HUES6 (cell line): ENCODE measurements at regions not wholly inside any gene's neighbourhood (a gene's known extent, or its start where the extent isn't known, plus 50 kb on each side); places are given as distances from the start of the nearest gene placed in this dataset.

ENCODE experiments used
- H3K27ac ChIP-seq: 2 replicates; pipeline ENCODE4 v1.7.0; 2013; ENCODE audit warnings: low read depth, mild to moderate bottlenecking, low read length, inconsistent platforms
- H3K27me3 ChIP-seq: 2 replicates; pipeline ENCODE4 v1.6.1; 2013; ENCODE audit warnings: low read length; ENCODE audit not compliant: control insufficient read depth, insufficient read depth
- H3K36me3 ChIP-seq: 2 replicates; pipeline ENCODE4 v1.6.1; 2013; ENCODE audit warnings: low read length; ENCODE audit not compliant: control insufficient read depth, insufficient read depth
- H3K4me1 ChIP-seq: 2 replicates; pipeline ENCODE4 v1.6.1; 2013; ENCODE audit warnings: low read length; ENCODE audit not compliant: control insufficient read depth, insufficient read depth
- H3K4me3 ChIP-seq: 2 replicates; pipeline ENCODE4 v1.5.1; 2013; ENCODE audit warnings: low read depth, low read length
- H3K9ac ChIP-seq: one replicate; pipeline ENCODE4 v1.6.1; 2013; ENCODE audit warnings: mild to moderate bottlenecking, low read length
- H3K9me3 ChIP-seq: 2 replicates; pipeline ENCODE4 v1.6.1; 2013; ENCODE audit warnings: low read depth, low read length; ENCODE audit not compliant: control insufficient read depth, insufficient read depth

DNA sequence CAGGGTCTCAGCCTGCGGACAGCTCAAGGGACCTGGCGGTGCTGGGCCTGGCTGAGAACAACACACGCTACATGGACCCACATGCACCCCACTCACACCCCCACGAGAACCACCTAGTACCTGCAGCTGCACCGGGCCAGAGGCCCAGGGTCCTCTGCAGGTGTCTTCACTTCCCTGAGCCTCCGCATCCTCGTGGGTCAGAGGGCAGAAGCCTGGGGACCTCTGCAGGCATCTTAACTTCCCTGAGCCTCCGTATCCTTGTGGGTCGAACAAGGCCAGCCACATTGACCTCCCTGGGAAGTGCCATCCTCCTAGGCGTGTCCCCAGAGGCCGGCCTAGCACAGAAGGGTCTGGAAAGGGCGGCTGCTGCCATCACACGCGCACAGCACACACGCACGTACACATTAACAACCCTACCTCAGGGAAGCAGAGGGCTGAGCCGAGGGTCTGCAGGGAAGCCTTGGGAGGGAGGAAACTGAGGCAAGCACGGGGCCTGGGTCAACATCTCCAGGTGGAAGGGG is 62.5 kb upstream of the HPCAL1 start:
- Histone ChIP-seq H3K9me3 (no peaks in the 10 kb centered on the region), H3K4me1 (no peaks in the 10 kb centered on the region), H3K27me3 (peaks cover 4% of the 10 kb centered on the region; the same call in 1 of the 2 replicates), H3K4me3 (no peak overlapping the region), H3K9ac (no peak overlapping the region), H3K36me3 (no peaks in the 10 kb centered on the region), H3K27ac (no peak overlapping the region)

- H3K27me3 ChIP-seq: peaks cover 4% of the 10 kb centered on the region; the same call in 1 of the 2 replicates
- H3K4me1 ChIP-seq: no peaks in the 10 kb centered on the region
- H3K27ac ChIP-seq: no peak overlapping the region
- H3K4me3 ChIP-seq: no peak overlapping the region
- no peaks in the 10 kb centered on the region for H3K36me3 ChIP-seq
- no peaks in the 10 kb centered on the region for H3K9me3 ChIP-seq
- no peak overlapping the region for H3K9ac ChIP-seq
Observed at GRCh38 chr2:10240911-10241610, 61.6 kb upstream of the HPCAL1 start.

GRCh38 chr2:10241641-10242430 is 60.9 kb upstream of the HPCAL1 start:
- Histone ChIP-seq H3K9me3 (no peaks in the 10 kb centered on the region), H3K4me3 (no peak overlapping the region), H3K27me3 (no peaks in the 10 kb centered on the region; the same call in 1 of the 2 replicates), H3K27ac (no peak overlapping the region), H3K36me3 (no peaks in the 10 kb centered on the region), H3K9ac (no peak overlapping the region), H3K4me1 (no peaks in the 10 kb centered on the region)

- H3K27me3 ChIP-seq: no peaks in the 10 kb centered on the region; the same call in 1 of the 2 replicates
Observed at GRCh38 chr2:10242451-10242850, 60.3 kb upstream of the HPCAL1 start.

GRCh38 chr2:10242998-10243925 is 59.4 kb upstream of the HPCAL1 start:
- Histone ChIP-seq H3K27ac (no peak overlapping the region), H3K9me3 (no peaks in the 10 kb centered on the region), H3K27me3 (no peaks in the 10 kb centered on the region; the same call in 1 of the 2 replicates), H3K4me3 (no peak overlapping the region), H3K9ac (peak overlapping the region; percentile 15), H3K36me3 (no peaks in the 10 kb centered on the region), H3K4me1 (no peaks in the 10 kb centered on the region)

More at GRCh38 chr2:10242451-10242850, 60.3 kb upstream of the HPCAL1 start:
- Histone ChIP-seq H3K4me3 (no peak overlapping the region), H3K27ac (no peak overlapping the region), H3K9me3 (no peaks in the 10 kb centered on the region), H3K4me1 (no peaks in the 10 kb centered on the region), H3K36me3 (no peaks in the 10 kb centered on the region), H3K9ac (no peak overlapping the region)

- peak overlapping the region; percentile 15 for H3K9ac ChIP-seq
- no peak overlapping the region for H3K4me3 ChIP-seq
- no peak overlapping the region for H3K27ac ChIP-seq
- H3K4me1 ChIP-seq: no peaks in the 10 kb centered on the region
- H3K27me3 ChIP-seq: no peaks in the 10 kb centered on the region; the same call in 1 of the 2 replicates
- no peaks in the 10 kb centered on the region for H3K36me3 ChIP-seq
- H3K9me3 ChIP-seq: no peaks in the 10 kb centered on the region
Observed at GRCh38 chr2:10243926-10244270, 58.8 kb upstream of the HPCAL1 start.

- Histone ChIP-seq H3K36me3 (no peaks in the 10 kb centered on the region), H3K27me3 (no peaks in the 10 kb centered on the region; the same call in 1 of the 2 replicates)
Observed at GRCh38 chr2:10245021-10245420, 57.7 kb upstream of the HPCAL1 start.

DNA sequence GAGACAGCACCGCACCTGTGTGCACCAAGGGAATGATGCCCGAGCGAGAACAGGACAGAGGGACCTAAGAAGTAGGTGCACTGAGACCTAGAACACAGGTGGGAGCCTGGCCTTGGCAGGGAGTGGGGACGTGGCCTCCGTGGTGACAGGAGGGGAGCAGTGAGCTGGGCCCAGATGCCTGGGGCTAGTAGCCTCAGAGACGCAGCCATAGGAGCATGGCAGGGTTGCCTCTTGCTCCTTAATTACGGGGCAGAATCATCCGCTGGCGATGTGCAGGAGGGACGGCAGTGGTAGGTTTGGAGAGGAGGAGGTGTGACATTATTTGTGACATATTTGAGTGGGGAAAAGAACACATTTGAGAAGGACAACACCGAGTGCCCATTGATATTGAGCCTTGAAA is 57.0 kb upstream of the HPCAL1 start:
- Histone ChIP-seq H3K27me3 (no peaks in the 10 kb centered on the region; the same call in 1 of the 2 replicates), H3K4me3 (no peak overlapping the region), H3K36me3 (no peaks in the 10 kb centered on the region), H3K9me3 (peaks cover 4% of the 10 kb centered on the region; the same call in 1 of the 2 replicates), H3K4me1 (no peaks in the 10 kb centered on the region), H3K9ac (no peak overlapping the region), H3K27ac (no peak overlapping the region)

More at GRCh38 chr2:10245021-10245420, 57.7 kb upstream of the HPCAL1 start:
- H3K4me1 ChIP-seq: no peaks in the 10 kb centered on the region
- no peak overlapping the region for H3K9ac ChIP-seq
- no peaks in the 10 kb centered on the region for H3K9me3 ChIP-seq
- no peak overlapping the region for H3K4me3 ChIP-seq
- no peak overlapping the region for H3K27ac ChIP-seq

DNA sequence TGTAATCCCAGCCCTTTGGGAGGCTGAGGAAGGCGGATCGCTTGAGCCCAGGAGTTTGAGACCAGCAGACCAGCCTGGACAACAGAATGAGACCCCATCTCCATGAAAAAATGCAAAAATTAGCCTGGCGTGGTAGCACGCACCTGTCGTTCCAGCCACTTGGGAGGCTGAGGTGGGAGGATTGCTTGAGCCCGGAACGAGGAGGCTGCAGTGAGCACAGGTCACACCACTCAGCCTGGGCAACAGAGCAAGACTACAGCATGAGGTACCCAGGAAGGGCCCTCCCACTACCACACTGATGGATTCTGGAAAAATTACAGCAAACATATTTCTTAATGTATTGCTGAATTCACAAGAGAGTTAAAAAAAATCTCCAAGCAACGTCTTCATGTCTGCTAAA is 56.3 kb upstream of the HPCAL1 start:
- Histone ChIP-seq H3K9ac (no peak overlapping the region), H3K4me3 (no peak overlapping the region), H3K27me3 (no peaks in the 10 kb centered on the region; the same call in 1 of the 2 replicates), H3K27ac (no peak overlapping the region), H3K4me1 (no peaks in the 10 kb centered on the region), H3K36me3 (no peaks in the 10 kb centered on the region), H3K9me3 (peaks cover 6% of the 10 kb centered on the region; the same call in 1 of the 2 replicates)

DNA sequence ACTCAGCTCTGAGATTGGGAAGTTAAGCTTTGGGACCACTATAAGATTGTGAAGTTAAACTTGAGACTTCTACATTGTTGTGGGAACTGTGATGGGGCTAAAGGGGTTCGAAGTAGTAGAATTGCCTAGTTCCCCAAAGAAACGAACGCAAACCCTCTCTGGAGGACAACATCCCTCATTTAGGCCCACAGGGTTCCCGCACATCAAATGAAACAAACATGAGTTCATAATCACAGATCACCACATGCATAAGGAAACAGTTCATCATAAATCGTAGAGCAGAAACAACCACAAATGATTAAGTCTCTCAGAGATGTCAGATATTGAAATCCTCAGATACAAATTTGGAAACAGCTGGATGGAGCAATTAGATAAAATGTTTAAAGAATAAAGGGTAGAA is 55.9 kb upstream of the HPCAL1 start:
- Histone ChIP-seq H3K36me3 (no peaks in the 10 kb centered on the region), H3K9me3 (peaks cover 6% of the 10 kb centered on the region; the same call in 1 of the 2 replicates), H3K27me3 (no peaks in the 10 kb centered on the region; the same call in 1 of the 2 replicates), H3K4me1 (no peaks in the 10 kb centered on the region), H3K9ac (no peak overlapping the region), H3K4me3 (no peak overlapping the region), H3K27ac (no peak overlapping the region)
